ENCODE measurements at regions not wholly inside any gene's neighbourhood (a gene's known extent, or its start where the extent isn't known, plus 50 kb on each side); places are given as distances from the start of the nearest gene placed in this dataset.

GRCh38 chr9:84107995-84108394, 127.4 kb downstream of the RMI1 start:
- TF ChIP-seq, protein P1, sequence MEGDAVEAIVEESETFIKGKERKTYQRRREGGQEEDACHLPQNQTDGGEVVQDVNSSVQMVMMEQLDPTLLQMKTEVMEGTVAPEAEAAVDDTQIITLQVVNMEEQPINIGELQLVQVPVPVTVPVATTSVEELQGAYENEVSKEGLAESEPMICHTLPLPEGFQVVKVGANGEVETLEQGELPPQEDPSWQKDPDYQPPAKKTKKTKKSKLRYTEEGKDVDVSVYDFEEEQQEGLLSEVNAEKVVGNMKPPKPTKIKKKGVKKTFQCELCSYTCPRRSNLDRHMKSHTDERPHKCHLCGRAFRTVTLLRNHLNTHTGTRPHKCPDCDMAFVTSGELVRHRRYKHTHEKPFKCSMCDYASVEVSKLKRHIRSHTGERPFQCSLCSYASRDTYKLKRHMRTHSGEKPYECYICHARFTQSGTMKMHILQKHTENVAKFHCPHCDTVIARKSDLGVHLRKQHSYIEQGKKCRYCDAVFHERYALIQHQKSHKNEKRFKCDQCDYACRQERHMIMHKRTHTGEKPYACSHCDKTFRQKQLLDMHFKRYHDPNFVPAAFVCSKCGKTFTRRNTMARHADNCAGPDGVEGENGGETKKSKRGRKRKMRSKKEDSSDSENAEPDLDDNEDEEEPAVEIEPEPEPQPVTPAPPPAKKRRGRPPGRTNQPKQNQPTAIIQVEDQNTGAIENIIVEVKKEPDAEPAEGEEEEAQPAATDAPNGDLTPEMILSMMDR (IDR thresholded peaks at IDR 0.05): no peak
- TF ChIP-seq POLR2A (IDR thresholded peaks at IDR 0.05): no peak
